ENCODE measurements at regions not wholly inside any gene's neighbourhood (a gene's known extent, or its start where the extent isn't known, plus 50 kb on each side); places are given as distances from the start of the nearest gene placed in this dataset.

DNA sequence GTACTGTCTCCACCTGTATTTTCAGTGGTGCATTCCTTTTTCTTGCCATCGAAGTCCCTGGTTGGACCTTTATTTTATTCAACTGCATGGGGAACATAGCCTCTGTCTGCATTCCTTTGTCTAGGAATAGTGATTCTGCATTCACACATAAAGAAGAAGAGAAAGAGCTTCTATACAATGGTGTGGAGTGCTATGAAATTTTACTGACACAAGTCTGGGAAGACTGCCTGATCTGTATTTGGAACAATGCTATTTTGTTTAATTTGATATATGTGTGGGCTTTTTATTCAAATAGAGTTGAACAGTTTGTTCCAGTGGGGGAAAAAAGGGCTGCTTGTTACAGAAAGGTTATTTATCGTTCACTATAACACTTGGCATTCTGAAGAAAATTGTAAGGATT lies 375.7 kb upstream of the POU3F2 start:
- TF ChIP-seq, protein P1, sequence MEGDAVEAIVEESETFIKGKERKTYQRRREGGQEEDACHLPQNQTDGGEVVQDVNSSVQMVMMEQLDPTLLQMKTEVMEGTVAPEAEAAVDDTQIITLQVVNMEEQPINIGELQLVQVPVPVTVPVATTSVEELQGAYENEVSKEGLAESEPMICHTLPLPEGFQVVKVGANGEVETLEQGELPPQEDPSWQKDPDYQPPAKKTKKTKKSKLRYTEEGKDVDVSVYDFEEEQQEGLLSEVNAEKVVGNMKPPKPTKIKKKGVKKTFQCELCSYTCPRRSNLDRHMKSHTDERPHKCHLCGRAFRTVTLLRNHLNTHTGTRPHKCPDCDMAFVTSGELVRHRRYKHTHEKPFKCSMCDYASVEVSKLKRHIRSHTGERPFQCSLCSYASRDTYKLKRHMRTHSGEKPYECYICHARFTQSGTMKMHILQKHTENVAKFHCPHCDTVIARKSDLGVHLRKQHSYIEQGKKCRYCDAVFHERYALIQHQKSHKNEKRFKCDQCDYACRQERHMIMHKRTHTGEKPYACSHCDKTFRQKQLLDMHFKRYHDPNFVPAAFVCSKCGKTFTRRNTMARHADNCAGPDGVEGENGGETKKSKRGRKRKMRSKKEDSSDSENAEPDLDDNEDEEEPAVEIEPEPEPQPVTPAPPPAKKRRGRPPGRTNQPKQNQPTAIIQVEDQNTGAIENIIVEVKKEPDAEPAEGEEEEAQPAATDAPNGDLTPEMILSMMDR (conservative IDR thresholded peaks at IDR 0.05; ENCODE audit: low read length): no peak
- no peak for TF ChIP-seq EZH2phosphoT487 (IDR thresholded peaks at IDR 0.05; ENCODE audit: borderline replicate concordance)
